Mesenchymal stem cell (in vitro differentiated cells and primary cell): ENCODE measurements at regions not wholly inside any gene's neighbourhood (a gene's known extent, or its start where the extent isn't known, plus 50 kb on each side); places are given as distances from the start of the nearest gene placed in this dataset.
A peak's percentile ranks its signal among the peaks of the same experiment; 100 is the strongest.

Experiments
- DNase-seq: peaks from one replicate; pipeline ENCODE4 v3.0.0-alpha.2; 2013
- H2AFZ ChIP-seq: one replicate; pipeline ENCODE4 v1.6.1; 2013; ENCODE audit warnings: low read depth, mild to moderate bottlenecking, control low read depth, inconsistent platforms, low read length, moderate library complexity
- H2AK5ac ChIP-seq: 2 replicates; pipeline ENCODE4 v1.6.1; 2013; ENCODE audit warnings: low read length, moderate library complexity, mild to moderate bottlenecking, inconsistent platforms; ENCODE audit not compliant: severe bottlenecking
- H2BK120ac ChIP-seq: one replicate; pipeline ENCODE4 v1.6.1; 2013; ENCODE audit warnings: low read depth, mild to moderate bottlenecking, inconsistent platforms, low read length, moderate library complexity
- H2BK12ac ChIP-seq, 2 experiments: one replicate each; pipeline ENCODE4 v1.6.1; 2013; ENCODE audit warnings: inconsistent platforms in 2 of 2, low read length in 2 of 2, mild to moderate bottlenecking in 2 of 2, moderate library complexity in 2 of 2, control low read depth in 1 of 2
- H2BK15ac ChIP-seq: one replicate; pipeline ENCODE4 v1.6.1; 2013; ENCODE audit warnings: mild to moderate bottlenecking, low read depth, inconsistent platforms; ENCODE audit not compliant: poor library complexity, severe bottlenecking
- H2BK5ac ChIP-seq: 2 replicates; pipeline ENCODE4 v1.6.1; 2013; ENCODE audit warnings: low read depth, mild to moderate bottlenecking, low read length, control low read depth, inconsistent platforms; ENCODE audit not compliant: poor library complexity, severe bottlenecking
- H3K14ac ChIP-seq, 2 experiments: one replicate each; pipeline ENCODE4 v1.6.1; 2013; ENCODE audit warnings: inconsistent platforms in 2 of 2, low read length in 2 of 2, control low read depth in 1 of 2, mild to moderate bottlenecking in 1 of 2, moderate library complexity in 1 of 2
- H3K18ac ChIP-seq, 2 experiments: one replicate each; pipeline ENCODE4 v1.6.1; 2013; ENCODE audit warnings: inconsistent platforms in 2 of 2, low read length in 2 of 2, control low read depth in 1 of 2, low read depth in 1 of 2, mild to moderate bottlenecking in 1 of 2
- H3K23ac ChIP-seq, 2 experiments: one replicate each; pipeline ENCODE4 v1.6.1; 2013; ENCODE audit warnings: inconsistent platforms in 2 of 2, low read length in 2 of 2, mild to moderate bottlenecking in 2 of 2, moderate library complexity in 2 of 2, control low read depth in 1 of 2
- H3K27ac ChIP-seq: 2 replicates; pipeline ENCODE4 v1.5.1; 2013; ENCODE audit warnings: mild to moderate bottlenecking, moderate library complexity, low read length, control low read depth, inconsistent platforms; ENCODE audit not compliant: poor library complexity, severe bottlenecking
- H3K27me3 ChIP-seq, 2 experiments: 2 replicates each; pipeline versions ENCODE4 v1.6.1 to v1.7.0; 2013; ENCODE audit warnings: low read length in 2 of 2, mild to moderate bottlenecking in 2 of 2, moderate library complexity in 2 of 2, control low read depth in 1 of 2, inconsistent platforms in 1 of 2; ENCODE audit not compliant: control insufficient read depth in 1 of 2, insufficient read depth in 1 of 2
- H3K36me3 ChIP-seq, 2 experiments: 2 replicates each; pipeline versions ENCODE4 v1.6.1 to v1.7.0; 2013; ENCODE audit warnings: low read length in 2 of 2, control low read depth in 1 of 2, inconsistent platforms in 1 of 2, low read depth in 1 of 2, mild to moderate bottlenecking in 1 of 2; ENCODE audit not compliant: insufficient read depth in 2 of 2, control insufficient read depth in 1 of 2
- H3K4ac ChIP-seq, 2 experiments: one replicate each; pipeline ENCODE4 v1.6.1; 2013; ENCODE audit warnings: inconsistent platforms in 2 of 2, low read length in 2 of 2, mild to moderate bottlenecking in 2 of 2, moderate library complexity in 2 of 2, control low read depth in 1 of 2, low read depth in 1 of 2
- H3K4me1 ChIP-seq: 2 replicates; pipeline ENCODE4 v1.6.1; 2013; ENCODE audit warnings: low read depth, low read length, control low read depth; ENCODE audit not compliant: control insufficient read depth, insufficient read depth
- H3K4me2 ChIP-seq: 2 replicates; pipeline ENCODE4 v1.6.1; 2013; ENCODE audit warnings: low read length, mild to moderate bottlenecking, inconsistent platforms; ENCODE audit not compliant: poor library complexity, severe bottlenecking
- H3K4me3 ChIP-seq, 2 experiments: 2 replicates each; pipeline versions ENCODE4 v1.5.1 to v1.7.0; 2013; ENCODE audit warnings: low read length in 2 of 2, mild to moderate bottlenecking in 2 of 2, control low read depth in 1 of 2, low read depth in 1 of 2; ENCODE audit not compliant: insufficient read depth in 1 of 2
- H3K79me1 ChIP-seq: replicated peaks from 2 replicates; pipeline ENCODE4 v1.6.1; 2013; ENCODE audit warnings: mild to moderate bottlenecking, control low read depth, low read length, inconsistent platforms; ENCODE audit not compliant: poor library complexity, severe bottlenecking
- H3K9ac ChIP-seq: 2 replicates; pipeline ENCODE4 v1.7.0; 2013; ENCODE audit warnings: mild to moderate bottlenecking, low read length, moderate library complexity
- H3K9me3 ChIP-seq: 2 replicates; pipeline ENCODE4 v1.7.0; 2013; ENCODE audit warnings: mild to moderate bottlenecking, low read length; ENCODE audit not compliant: control insufficient read depth
- H4K8ac ChIP-seq: one replicate; pipeline ENCODE4 v1.6.1; 2013; ENCODE audit warnings: inconsistent platforms, mild to moderate bottlenecking, low read length, moderate library complexity
- H4K91ac ChIP-seq: one replicate; pipeline ENCODE4 v1.6.1; 2013; ENCODE audit warnings: mild to moderate bottlenecking, low read length, inconsistent platforms
- WGBS: methylation state at CpG from one replicate; pipeline ENCODE4 v1.1.7; 2013; ENCODE audit warnings: mixed read lengths; 5-methylcytosine and 5-hydroxymethylcytosine counted together

GRCh38 chr4:151967074-151967473, 206.3 kb upstream of the GATB start:
- Histone ChIP-seq H4K91ac (no peak overlapping the region), H3K4me2 (no peak overlapping the region), H3K23ac (no peak overlapping the region), H2BK120ac (no peak overlapping the region), H3K9me3 (no peaks in the 10 kb centered on the region), H2AFZ (no peak overlapping the region), H3K79me1 (no peaks in the 10 kb centered on the region), H2BK5ac (no peak overlapping the region), H2AK5ac (no peak overlapping the region), H3K18ac (no peak overlapping the region), H3K27ac (no peak overlapping the region), H3K36me3 (no peaks in the 10 kb centered on the region), H3K4ac (no peak overlapping the region), H3K9ac (no peak overlapping the region), H3K27me3 (peaks cover 0 to 3% of the 10 kb centered on the region in 2 experiments), H2BK15ac (no peak overlapping the region), H3K4me3 (no peak overlapping the region), H3K14ac (no peak overlapping the region), H2BK12ac (no peak overlapping the region), H3K4me1 (no peaks in the 10 kb centered on the region), H4K8ac (no peak overlapping the region)
- DNase-seq, result no peak
- WGBS, result 86% methylated on average over 6 of the region's 6 CpGs

GRCh38 chr4:151962138-151962823, 201.5 kb upstream of the GATB start:
- Histone ChIP-seq H3K4me2 (no peak overlapping the region), H3K9ac (no peak overlapping the region), H2AK5ac (no peak overlapping the region), H3K4ac (no peak overlapping the region), H3K4me1 (peaks cover under 1% of the 10 kb centered on the region), H2BK12ac (no peak overlapping the region), H3K79me1 (no peaks in the 10 kb centered on the region), H3K4me3 (no peak overlapping the region), H2BK120ac (no peak overlapping the region), H2AFZ (no peak overlapping the region), H3K27me3 (peaks cover 0 to 14% of the 10 kb centered on the region in 2 experiments), H3K36me3 (no peaks in the 10 kb centered on the region), H3K23ac (no peak overlapping the region), H2BK5ac (no peak overlapping the region), H4K91ac (no peak overlapping the region), H3K9me3 (peaks cover 5% of the 10 kb centered on the region), H2BK15ac (no peak overlapping the region), H3K14ac (no peak overlapping the region), H3K27ac (no peak overlapping the region), H3K18ac (no peak overlapping the region), H4K8ac (no peak overlapping the region)
- WGBS, result 82% methylated on average over 3 of the region's 4 CpGs
- no peak for DNase-seq

- H3K27me3 ChIP-seq, result peaks cover 0 to 14% of the 10 kb centered on the region in 2 experiments
- no peak overlapping the region for H3K4me3 ChIP-seq
- H2AFZ ChIP-seq, result no peak overlapping the region
- no peak for DNase-seq
- no peak overlapping the region for H3K4ac ChIP-seq
- H2AK5ac ChIP-seq, result no peak overlapping the region
- no peaks in the 10 kb centered on the region for H3K36me3 ChIP-seq
- WGBS, result 85% methylated on average over 2 of the region's 2 CpGs
- no peak overlapping the region for H2BK12ac ChIP-seq
- H3K18ac ChIP-seq, result no peak overlapping the region
- no peak overlapping the region for H2BK120ac ChIP-seq
- H3K79me1 ChIP-seq, result no peaks in the 10 kb centered on the region
- H4K91ac ChIP-seq, result no peak overlapping the region
- no peak overlapping the region for H3K14ac ChIP-seq
- H3K27ac ChIP-seq, result no peak overlapping the region
- no peak overlapping the region for H4K8ac ChIP-seq
- no peak overlapping the region for H3K4me2 ChIP-seq
- H3K23ac ChIP-seq, result no peak overlapping the region
- H3K9ac ChIP-seq, result no peak overlapping the region
- H3K4me1 ChIP-seq, result peaks cover 3% of the 10 kb centered on the region
- H3K9me3 ChIP-seq, result peaks cover 5% of the 10 kb centered on the region
- no peak overlapping the region for H2BK15ac ChIP-seq
- no peak overlapping the region for H2BK5ac ChIP-seq
These were observed 200.6 kb upstream of the GATB start for GRCh38 chr4:151961456-151961855.

GRCh38 chr4:151960449-151961230, 199.8 kb upstream of the GATB start:
- H3K18ac ChIP-seq, result no peak overlapping the region
- no peak overlapping the region for H4K91ac ChIP-seq
- 86% methylated on average over 10 of the region's 11 CpGs for WGBS

More at GRCh38 chr4:151960449-151961230, 199.8 kb upstream of the GATB start:
- DNase-seq, result no peak
- H3K4me3 ChIP-seq, result no peak overlapping the region
- no peak overlapping the region for H3K27ac ChIP-seq
- H3K23ac ChIP-seq, result no peak overlapping the region
- no peaks in the 10 kb centered on the region for H3K36me3 ChIP-seq
- peaks cover 6% of the 10 kb centered on the region for H3K4me1 ChIP-seq
- H3K27me3 ChIP-seq, result peaks cover 0 to 14% of the 10 kb centered on the region in 2 experiments
- H3K4ac ChIP-seq, result no peak overlapping the region
- peaks cover 5% of the 10 kb centered on the region for H3K9me3 ChIP-seq
- H3K14ac ChIP-seq, result no peak overlapping the region
- H2BK15ac ChIP-seq, result peak overlapping the region; percentile 49
- no peak overlapping the region for H2BK120ac ChIP-seq
- H2AFZ ChIP-seq, result no peak overlapping the region
- no peaks in the 10 kb centered on the region for H3K79me1 ChIP-seq
- H2BK12ac ChIP-seq, result no peak overlapping the region
- no peak overlapping the region for H2AK5ac ChIP-seq
- H2BK5ac ChIP-seq, result no peak overlapping the region
- no peak overlapping the region for H3K9ac ChIP-seq
- H3K4me2 ChIP-seq, result no peak overlapping the region
- H4K8ac ChIP-seq, result no peak overlapping the region
